ENCODE measurements at regions not wholly inside any gene's neighbourhood (a gene's known extent, or its start where the extent isn't known, plus 50 kb on each side); places are given as distances from the start of the nearest gene placed in this dataset.
A peak's percentile ranks its signal among the peaks of the same experiment; 100 is the strongest.
"Not testable (repeated sequence)": the region's sequence is repeated elsewhere in the genome, so short reads cannot be mapped to it uniquely, and the experiment has no call there.

- DNase-seq: no peak
These were observed 1584.8 kb upstream of the ACO1 start for GRCh38 chr9:30799527-30800101.

DNA sequence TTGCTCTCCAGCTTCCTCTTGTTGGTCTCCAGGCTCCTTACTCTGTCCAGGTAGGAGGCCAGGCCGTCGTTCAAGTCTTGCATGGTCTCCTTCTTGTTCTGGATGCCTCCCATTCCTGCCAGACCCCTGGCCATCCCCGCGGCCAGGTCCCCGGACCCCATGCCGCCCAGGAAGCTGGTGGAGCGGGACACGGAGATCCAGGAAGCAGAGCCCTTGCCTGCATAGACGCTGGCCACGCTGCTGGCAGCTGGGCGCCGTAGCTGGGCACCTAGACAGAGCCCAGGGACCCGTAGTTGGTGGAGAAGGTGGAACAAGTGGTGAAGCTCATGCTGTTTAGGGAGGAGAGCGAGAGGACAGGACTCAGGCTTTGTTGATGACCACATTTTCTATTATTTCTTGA is 1584.0 kb upstream of the ACO1 start:
- no peak for DNase-seq

- no peak for DNase-seq
These were observed 1571.6 kb upstream of the ACO1 start for GRCh38 chr9:30812821-30813220.

DNA sequence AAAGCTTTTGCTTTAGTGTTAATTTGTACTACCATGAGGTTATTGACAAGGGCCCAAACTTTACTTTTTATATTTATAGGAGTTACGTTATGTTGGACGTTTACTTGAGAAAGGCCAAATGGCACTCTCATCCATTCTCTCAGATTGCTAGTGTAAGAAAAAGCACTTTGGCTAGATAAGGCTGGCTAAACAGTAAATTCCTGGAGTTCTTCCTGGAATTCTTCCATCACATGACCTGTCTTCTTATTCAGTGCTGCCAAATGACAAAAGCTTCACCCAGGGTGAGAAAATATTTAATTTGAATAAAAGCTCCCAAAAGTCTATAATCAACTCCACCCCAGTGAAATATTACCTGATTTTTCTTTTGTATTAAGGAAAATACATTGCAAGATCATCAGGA is 1568.9 kb upstream of the ACO1 start:
- no peak for DNase-seq

DNA sequence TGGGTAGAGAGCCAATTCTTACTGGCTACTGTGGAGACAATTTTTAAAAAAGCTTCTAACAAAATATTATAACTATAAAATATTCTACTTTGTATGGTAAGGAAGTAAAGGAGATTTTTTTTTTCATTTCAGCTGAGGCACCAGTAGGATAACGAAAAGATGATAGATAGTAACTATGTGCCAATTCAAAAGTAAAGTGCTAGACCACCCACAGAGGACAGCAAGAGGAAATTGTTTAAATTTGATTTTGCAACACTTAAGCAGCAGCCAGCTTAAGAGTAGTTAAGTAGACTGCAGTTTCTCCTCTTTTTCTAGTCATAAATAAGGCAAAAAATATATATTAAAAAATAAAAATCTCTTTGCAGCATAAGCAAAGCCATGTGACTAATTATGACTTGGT is 1539.3 kb upstream of the ACO1 start:
- no peak for DNase-seq

- no peak for DNase-seq
These were observed 1537.8 kb upstream of the ACO1 start for GRCh38 chr9:30846651-30847050.

- no peak for DNase-seq
These were observed 1532.8 kb upstream of the ACO1 start for GRCh38 chr9:30851600-30851999.

GRCh38 chr9:30900706-30901105 is 1483.7 kb upstream of the ACO1 start:
- DNase-seq: no peak

DNA sequence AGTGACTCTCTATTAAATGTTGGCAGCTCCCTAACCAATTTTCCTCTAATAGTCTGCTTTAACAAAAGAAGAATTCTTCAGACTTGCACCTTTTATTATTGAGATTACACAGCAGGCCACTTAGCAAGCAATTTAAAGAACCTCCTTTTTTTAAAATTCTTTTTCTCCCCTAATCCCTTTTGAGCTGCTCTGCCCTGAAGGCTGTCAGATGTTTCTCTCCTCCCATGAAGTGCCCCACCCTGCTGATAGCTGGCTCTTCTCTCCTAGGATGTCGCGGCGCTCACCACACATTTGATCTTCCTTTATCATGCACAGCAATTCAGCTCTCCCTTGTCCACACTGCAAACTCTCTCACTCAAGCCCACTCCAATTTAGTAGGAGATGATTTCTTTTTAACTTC is 1471.1 kb upstream of the ACO1 start:
- DNase-seq: no peak

DNA sequence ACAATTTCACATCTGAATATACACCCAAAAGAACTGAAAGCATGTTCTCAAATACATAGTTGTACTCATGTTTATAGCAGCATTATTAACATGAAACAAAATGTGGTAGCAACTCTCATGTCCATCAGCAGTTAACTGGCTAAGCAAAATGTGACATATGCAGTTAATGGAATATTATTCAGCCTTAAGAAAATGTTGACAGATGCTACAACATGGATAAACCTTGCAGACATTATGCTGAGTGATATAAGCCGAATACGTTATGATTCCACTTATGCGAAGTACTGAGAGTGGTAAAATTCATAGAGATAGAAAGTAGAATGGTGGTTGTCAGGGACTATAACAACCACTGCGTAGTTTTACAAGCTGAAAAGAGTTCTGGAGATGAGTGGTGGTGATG is 1469.0 kb upstream of the ACO1 start:
- DNase-seq: no peak

GRCh38 chr9:30925126-30925525 is 1459.3 kb upstream of the ACO1 start:
- DNase-seq: no peak

GRCh38 chr9:30925635-30926034 is 1458.8 kb upstream of the ACO1 start:
- no peak for DNase-seq

DNA sequence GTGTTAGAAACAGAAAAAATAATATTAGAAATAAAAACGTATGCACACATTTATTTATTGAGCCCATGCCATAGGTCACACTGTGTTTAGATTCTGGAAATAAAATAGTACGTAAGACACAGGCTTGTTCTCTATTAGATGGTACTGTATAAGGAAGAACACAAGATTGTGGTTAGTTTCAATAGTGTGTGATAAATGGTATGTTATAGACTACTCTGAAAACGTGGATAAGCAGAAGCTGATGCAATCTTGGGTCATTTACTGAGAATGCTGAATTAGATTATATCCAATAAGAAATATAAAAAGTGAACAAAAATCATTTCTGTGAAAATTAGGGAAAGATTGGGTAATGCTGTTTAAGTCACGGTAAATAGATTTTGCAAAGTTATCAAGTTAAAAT is 1456.4 kb upstream of the ACO1 start:
- DNase-seq: no peak

DNA sequence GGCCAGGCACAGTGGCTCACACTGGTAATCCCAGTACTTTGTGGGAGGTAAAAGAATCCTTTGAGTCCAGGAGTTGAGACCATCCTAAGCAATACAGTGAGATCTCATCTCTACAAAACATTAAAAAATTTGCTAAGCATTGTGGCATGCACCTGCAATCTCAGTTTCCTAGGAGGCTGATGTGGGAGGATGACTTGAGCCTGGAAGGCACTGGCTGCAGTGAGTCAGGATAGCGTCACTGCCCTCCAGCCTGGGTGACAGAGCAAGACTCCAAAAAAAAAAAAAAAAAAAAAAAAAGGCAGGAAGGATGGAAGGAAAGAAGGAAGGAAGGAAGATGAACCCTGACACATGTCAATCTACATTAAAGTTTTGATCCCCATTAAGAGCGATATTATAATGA is 1452.2 kb upstream of the ACO1 start:
- DNase-seq: no peak

- no peak for DNase-seq
These were observed 1448.7 kb upstream of the ACO1 start for GRCh38 chr9:30935730-30936129.

DNA sequence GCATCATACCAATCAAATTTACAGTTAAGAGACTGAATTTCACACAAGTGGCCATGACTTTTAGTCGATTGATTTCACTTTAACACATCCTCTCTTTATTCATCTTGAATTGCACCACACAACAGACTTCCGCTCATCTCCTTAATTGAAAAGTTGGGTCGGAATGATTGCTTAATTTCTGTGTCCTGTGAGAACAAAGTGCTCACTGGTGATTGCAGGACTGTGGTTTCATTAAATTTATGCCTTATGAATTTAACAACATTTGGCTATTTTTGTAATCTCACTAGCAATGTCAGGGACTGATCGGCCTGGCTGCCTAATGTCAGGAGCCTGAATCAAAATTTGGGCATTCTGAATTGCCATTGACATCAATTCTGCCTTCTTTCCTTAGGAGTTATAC is 1447.3 kb upstream of the ACO1 start:
- no peak for DNase-seq

DNA sequence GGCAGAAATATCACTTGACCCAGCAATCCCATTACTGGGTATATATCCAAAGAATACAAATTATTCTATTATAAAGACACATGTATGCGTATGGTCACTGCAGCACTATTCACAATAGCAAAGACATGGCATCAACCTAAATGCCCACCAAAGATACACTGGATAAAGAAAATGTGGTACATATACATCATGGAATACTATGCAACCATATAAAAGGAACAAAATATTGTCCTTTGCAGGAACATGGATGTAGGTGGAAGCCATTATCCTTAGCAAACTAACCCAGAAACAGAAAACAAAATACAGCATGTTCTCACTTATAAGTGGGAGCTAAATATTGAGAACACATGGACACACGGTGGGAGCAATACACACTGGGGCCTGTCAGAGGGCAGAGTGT is 1441.6 kb upstream of the ACO1 start:
- not testable (repeated sequence) for DNase-seq

- DNase-seq: no peak
These were observed 1440.8 kb upstream of the ACO1 start for GRCh38 chr9:30943446-30944224.

- no peak for DNase-seq
These were observed 1440.2 kb upstream of the ACO1 start for GRCh38 chr9:30944225-30944569.

DNA sequence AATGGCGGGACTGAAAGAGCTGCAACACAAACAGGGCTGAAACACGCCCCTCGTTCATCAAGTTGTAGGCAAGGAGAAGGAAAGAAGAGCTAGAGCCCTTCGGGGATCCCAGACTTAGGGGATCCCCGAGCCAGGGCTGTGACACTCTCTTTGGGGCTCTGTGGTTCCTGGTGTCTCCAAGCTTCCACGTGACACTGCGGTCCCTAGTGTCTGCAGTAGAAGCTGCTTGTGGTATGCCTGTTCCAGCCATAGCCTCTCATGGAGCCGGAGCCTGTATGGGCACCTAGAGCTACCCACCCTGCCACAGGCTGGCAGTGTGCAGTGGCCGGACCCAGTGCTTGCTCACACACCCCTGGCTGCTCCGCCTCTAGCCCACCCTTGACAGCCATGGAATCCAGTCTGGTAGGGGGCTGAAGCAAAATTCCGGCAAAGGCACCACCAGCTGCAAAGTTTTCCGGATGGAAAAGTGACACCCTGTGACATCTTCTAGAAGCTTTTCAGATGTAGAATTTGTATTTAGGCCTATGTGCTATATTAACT is 1439.6 kb upstream of the ACO1 start:
- no peak for DNase-seq

- no peak for DNase-seq
These were observed 1420.1 kb upstream of the ACO1 start for GRCh38 chr9:30964332-30964731.

DNA sequence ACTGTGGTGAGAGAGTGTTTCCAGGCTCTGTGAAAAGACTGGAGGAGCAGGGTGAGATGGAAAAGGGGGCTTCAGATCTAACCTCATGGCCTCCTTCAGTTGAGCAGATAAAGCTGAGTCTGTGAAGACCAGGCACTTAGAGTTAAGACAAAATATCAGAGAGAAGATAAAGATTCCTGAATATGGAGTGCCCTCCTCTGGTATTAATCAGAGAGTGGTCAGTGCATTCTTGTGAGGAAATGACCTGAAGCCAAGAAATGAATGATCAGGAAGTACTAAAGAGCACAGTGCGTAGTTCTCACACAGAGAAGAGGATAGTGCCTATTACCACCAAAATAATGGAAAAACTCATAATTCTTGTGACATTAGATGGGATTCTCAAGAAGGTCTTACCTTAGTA is 1417.0 kb upstream of the ACO1 start:
- DNase-seq: peak; percentile 28

DNA sequence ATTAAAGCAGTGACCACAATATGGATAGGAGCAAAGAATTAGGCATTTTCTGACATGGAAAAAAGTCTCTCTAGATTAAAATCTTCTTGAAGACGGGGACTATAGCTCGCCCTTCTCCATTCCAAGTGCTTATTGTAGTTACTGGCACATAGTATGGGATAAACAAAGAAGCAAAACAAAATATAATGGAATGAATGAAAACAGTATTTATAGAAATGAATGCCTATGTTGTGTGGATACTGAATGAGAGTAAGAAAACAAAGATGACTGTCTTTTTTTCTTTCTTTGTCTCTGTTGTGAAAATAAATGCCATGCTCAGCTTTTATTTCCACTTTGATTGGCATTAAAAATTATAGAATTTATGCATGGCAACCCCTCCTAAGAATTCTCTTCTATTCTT is 1414.3 kb upstream of the ACO1 start:
- no peak for DNase-seq

DNA sequence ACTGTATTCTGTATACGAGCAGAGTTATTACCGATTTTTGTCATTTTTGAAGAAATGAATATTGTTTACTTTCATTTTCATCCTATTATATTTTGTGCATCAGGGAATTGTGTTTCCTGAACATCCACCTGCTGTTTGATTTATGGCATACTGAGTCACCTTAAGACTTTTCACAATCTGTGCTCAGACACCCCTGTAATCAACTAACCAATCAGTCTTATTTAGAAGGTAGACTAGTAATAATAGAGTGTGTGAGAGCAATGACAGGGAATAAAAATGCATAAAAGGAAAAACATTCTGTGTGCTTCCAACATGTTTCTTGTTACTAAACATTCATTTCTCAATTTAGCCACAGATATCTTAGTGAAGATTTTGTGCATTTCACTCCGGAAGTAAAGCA is 1413.6 kb upstream of the ACO1 start:
- DNase-seq: no peak

GRCh38 chr9:30972654-30973053 is 1411.8 kb upstream of the ACO1 start:
- DNase-seq: no peak
